OCI-LY1 (cell line): ENCODE measurements at regions not wholly inside any gene's neighbourhood (a gene's known extent, or its start where the extent isn't known, plus 50 kb on each side); places are given as distances from the start of the nearest gene placed in this dataset.

ENCODE experiments used
- CTCF ChIP-seq: fragments of 200-600 bp; sonication (generic), shearing (Covaris generic); IDR thresholded peaks from 2 replicates; pipeline ENCODE4 v1.5.1; 2017; ENCODE audit warnings: mild to moderate bottlenecking, antibody characterized with exemption, low read length, moderate library complexity, mixed read lengths
- EZH2 ChIP-seq: fragments of 200-600 bp; sonication (generic), shearing (Covaris generic); IDR thresholded peaks from 2 replicates; pipeline ENCODE4 v1.8.0; 2017; ENCODE audit warnings: borderline replicate concordance, mixed run types, mild to moderate bottlenecking, antibody characterized with exemption, low read length, moderate library complexity, mixed read lengths

- TF ChIP-seq CTCF (no peak), EZH2 (no peak)
These were observed 114.7 kb downstream of the EDN3 start for GRCh38 chr20:59414936-59415623.
